Endothelial cell of umbilical vein (primary cell): ENCODE measurements at regions not wholly inside any gene's neighbourhood (a gene's known extent, or its start where the extent isn't known, plus 50 kb on each side); places are given as distances from the start of the nearest gene placed in this dataset.

Experiments used
- BruUV-seq: library from RNA; stranded (reverse); fragments of 400-500 nt; replicated peaks from 2 replicates; lab custom pipeline; 2021; lab: Mats Ljungman, UMichigan
- CTCF ChIA-PET: fragments of 300-600, 350-600 bp; sonication (Branson Sonifier 250); formaldehyde crosslinking; loops from one replicate; lab custom pipeline; 2021; ENCODE audit warnings: antibody characterized with exemption, inconsistent platforms; lab: Charles Lee
- POLR2A ChIA-PET: fragments of 300-600, 350-600 bp; sonication (Branson Sonifier 250); formaldehyde crosslinking; loops from one replicate; lab custom pipeline; 2021; ENCODE audit warnings: antibody characterized with exemption, inconsistent platforms; lab: Charles Lee
- DNase-seq: peaks from one replicate; pipeline ENCODE4 v3.0.0-alpha.2; 2011; ENCODE audit warnings: low read depth, low spot score
- FAIRE-seq: peaks from 2 replicates; lab custom pipeline; 2011; peaks lifted over from hg19 to GRCh38; lab: Jason Lieb, UNC
- H2AFZ ChIP-seq: 2 replicates; pipeline ENCODE4 v1.6.0; 2012; ENCODE audit warnings: low read depth, low read length, control low read depth, inconsistent platforms
- H3K27ac ChIP-seq: 2 replicates; pipeline ENCODE4 v1.5.1; 2011; ENCODE audit warnings: low read depth, mild to moderate bottlenecking, control low read depth, low read length, moderate library complexity; ENCODE audit not compliant: insufficient read depth
- H3K27me3 ChIP-seq, 2 experiments: 2 replicates each; pipeline versions ENCODE4 v1.6.0 to v1.6.1; 2011; ENCODE audit warnings: low read length in 2 of 2, mixed read lengths in 1 of 2; ENCODE audit not compliant: control insufficient read depth in 2 of 2, insufficient read depth in 2 of 2
- H3K36me3 ChIP-seq, 2 experiments: 2 replicates in 1 of 2; 3 replicates in 1 of 2; pipeline ENCODE4 v1.5.1; 2011; ENCODE audit warnings: low read length in 2 of 2, mild to moderate bottlenecking in 1 of 2, moderate library complexity in 1 of 2; ENCODE audit not compliant: control insufficient read depth in 2 of 2, insufficient read depth in 2 of 2; ENCODE audit errors: extremely low read depth in 1 of 2
- H3K4me1 ChIP-seq: 3 replicates; pipeline ENCODE4 v1.5.1; 2011; ENCODE audit warnings: mild to moderate bottlenecking, low read length; ENCODE audit not compliant: control insufficient read depth, insufficient read depth; ENCODE audit errors: extremely low read depth
- H3K4me2 ChIP-seq: 2 replicates; pipeline ENCODE4 v1.6.1; 2011; ENCODE audit warnings: low read length, control low read depth, mixed read lengths; ENCODE audit not compliant: insufficient read depth
- H3K4me3 ChIP-seq, 3 experiments: fragments of 200-600 bp in 1 of 3; sonication (generic), shearing (Covaris generic) in 1 of 3; replicated peaks in 1 of 3; 2 replicates each; pipeline ENCODE4 v1.5.1; 2011 to 2016; ENCODE audit warnings: control low read depth in 3 of 3, low read length in 3 of 3, mild to moderate bottlenecking in 2 of 3, inconsistent platforms in 1 of 3, low read depth in 1 of 3, moderate library complexity in 1 of 3; ENCODE audit not compliant: insufficient read depth in 1 of 3
- H3K79me2 ChIP-seq: 2 replicates; pipeline ENCODE4 v1.6.0; 2012; ENCODE audit warnings: low read length, inconsistent platforms; ENCODE audit not compliant: control insufficient read depth, insufficient read depth
- H3K9ac ChIP-seq: replicated peaks from 2 replicates; pipeline ENCODE3; 2011; ENCODE audit warnings: low read length, control low read depth; ENCODE audit not compliant: insufficient read depth; ENCODE audit errors: extremely low read depth
- H3K9me1 ChIP-seq: replicated peaks from 3 replicates; pipeline ENCODE4 v1.6.0; 2011; ENCODE audit warnings: mild to moderate bottlenecking, low read length; ENCODE audit not compliant: control insufficient read depth, insufficient read depth; ENCODE audit errors: extremely low read depth
- H3K9me3 ChIP-seq: replicated peaks from 2 replicates; pipeline ENCODE4 v1.5.1; 2012; ENCODE audit warnings: low read length, inconsistent platforms; ENCODE audit not compliant: control insufficient read depth, insufficient read depth
- H4K20me1 ChIP-seq: replicated peaks from 2 replicates; pipeline ENCODE3; 2011; ENCODE audit warnings: mild to moderate bottlenecking, low read length; ENCODE audit not compliant: control insufficient read depth, insufficient read depth; ENCODE audit errors: extremely low read depth
- CTCF ChIP-seq, 2 donors: IDR thresholded peaks; 1 replicate in 1 of 2; 2 replicates in 1 of 2; pipeline ENCODE4 v1.5.1; 2011; ENCODE audit warnings: low read length in 2 of 2, mild to moderate bottlenecking in 2 of 2, moderate library complexity in 2 of 2, control low read depth in 1 of 2, inconsistent platforms in 1 of 2, low read depth in 1 of 2; ENCODE audit not compliant: insufficient read depth in 1 of 2; ENCODE audit errors: extremely low read depth in 1 of 2
- FOS ChIP-seq: IDR thresholded peaks from 2 replicates; pipeline ENCODE4 v1.6.1; 2011; ENCODE audit warnings: mild to moderate bottlenecking, low read length, moderate library complexity, borderline replicate concordance; ENCODE audit not compliant: insufficient read depth
- GATA2 ChIP-seq: IDR thresholded peaks from 2 replicates; pipeline ENCODE4 v1.7.0; 2011; ENCODE audit warnings: low read depth, mild to moderate bottlenecking, moderate library complexity, mixed read lengths, low read length; ENCODE audit not compliant: insufficient read length, insufficient read depth
- JUN ChIP-seq: IDR thresholded peaks from 2 replicates; pipeline ENCODE4 v1.6.1; 2011; ENCODE audit warnings: borderline replicate concordance, low read depth; ENCODE audit not compliant: insufficient read length, insufficient read depth
- MAX ChIP-seq: IDR thresholded peaks from 2 replicates; pipeline ENCODE4 v1.6.1; 2011; ENCODE audit not compliant: insufficient read depth, insufficient read length
- MYC ChIP-seq: IDR thresholded peaks from one replicate; pipeline ENCODE4 v1.6.1; 2011; ENCODE audit warnings: mild to moderate bottlenecking, low read depth, low read length
- POLR2A ChIP-seq: IDR thresholded peaks from 2 replicates; pipeline ENCODE4 v1.6.1; 2012; ENCODE audit warnings: low read depth, mild to moderate bottlenecking, control low read depth, low read length
- POLR2AphosphoS5 ChIP-seq: IDR thresholded peaks from 2 replicates; pipeline ENCODE4 v1.6.1; 2012; ENCODE audit warnings: low read depth, mild to moderate bottlenecking, control low read depth, low read length, moderate library complexity; ENCODE audit not compliant: insufficient read depth
- dilution Hi-C: fragments of 300-500 bp; cut with MboI; formaldehyde crosslinking; loops from one replicate; pipeline ENCODE4 v1.15.0; 2019; ENCODE audit warnings: low sequenced_read_pairs; ENCODE audit not compliant: extremely low pct_ligation_motif_present
- intact Hi-C: fragments of 100-400 bp; cut with micrococcal nuclease; formaldehyde crosslinking; loops from one replicate; pipeline ENCODE4 v1.10.0; 2022

DNA sequence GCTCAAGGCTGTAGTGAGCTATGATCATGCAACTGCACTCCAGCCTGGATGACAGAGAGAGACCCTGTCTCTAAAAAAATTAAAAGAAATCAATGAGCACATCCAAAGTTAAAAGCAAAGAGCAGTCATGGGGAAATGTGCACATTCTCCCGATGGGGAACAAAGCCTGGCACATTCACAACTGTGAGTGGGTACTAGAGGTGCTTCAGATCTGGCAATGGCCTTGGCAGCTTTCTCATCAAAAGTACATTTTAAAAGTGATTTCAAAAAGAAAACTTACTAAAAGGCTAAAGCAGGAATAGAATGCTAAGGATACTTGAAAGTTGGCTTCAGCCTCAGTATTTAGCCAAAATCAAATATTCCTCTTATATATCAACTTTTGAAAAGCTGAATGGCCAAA is 145.9 kb upstream of the MAOA start:
- DNase-seq (no peak), FAIRE-seq (no peak)
- H3K27ac ChIP-seq: no peak overlapping the region
- no peaks in the 10 kb centered on the region for H3K27me3 ChIP-seq
- ChIA-PET CTCF (no interaction called here), POLR2A (no interaction called here)
- dilution Hi-C loops (no loop called here), intact Hi-C loops (no loop called here)
- H3K79me2 ChIP-seq: no peaks in the 10 kb centered on the region
- H3K4me3 ChIP-seq: no peak overlapping the region
- BruUV-seq: no TSS peak
- H3K9me1 ChIP-seq: no peaks in the 10 kb centered on the region
- TF ChIP-seq MAX (no peak), POLR2AphosphoS5 (no peak), GATA2 (no peak), CTCF (IDR thresholded peaks at IDR 0.05; ENCODE audit: extremely low read depth in 1 of 2, insufficient read depth in 1 of 2, low read depth in 1 of 2, low read length in 2 of 2) (no peak), JUN (no peak), FOS (no peak), POLR2A (no peak), MYC (no peak)
- H3K4me1 ChIP-seq: no peaks in the 10 kb centered on the region
- no peak overlapping the region for H2AFZ ChIP-seq
- H3K9me3 ChIP-seq: no peaks in the 10 kb centered on the region
- H4K20me1 ChIP-seq: no peaks in the 10 kb centered on the region
- no peak overlapping the region for H3K4me2 ChIP-seq
- no peaks in the 10 kb centered on the region for H3K36me3 ChIP-seq
- no peak overlapping the region for H3K9ac ChIP-seq
